ENCODE measurements at regions not wholly inside any gene's neighbourhood (a gene's known extent, or its start where the extent isn't known, plus 50 kb on each side); places are given as distances from the start of the nearest gene placed in this dataset.

GRCh38 chr2:221981912-221982470 lies 316.8 kb downstream of the PAX3 start:
- Histone ChIP-seq H3K79me2 (ENCODE audit: control insufficient read depth, insufficient read depth, low read length) (no peaks in the 10 kb centered on the region), H2AFZ (ENCODE audit: low read depth, low read length) (no peak overlapping the region), H3K4me1 (replicated peaks in 1 of 2; ENCODE audit: control insufficient read depth in 2 of 2, insufficient read depth in 2 of 2, low read length in 2 of 2) (no peaks in the 10 kb centered on the region), H4K20me1 (replicated peaks; ENCODE audit: control insufficient read depth, insufficient read depth, low read length) (no peaks in the 10 kb centered on the region), H3K4me2 (ENCODE audit: insufficient read depth, low read length) (no peak overlapping the region), H3K9ac (ENCODE audit: insufficient read depth in 1 of 2, low read depth in 2 of 2, low read length in 2 of 2) (no peak overlapping the region), H3K27me3 (ENCODE audit: control insufficient read depth in 2 of 2, insufficient read depth in 2 of 2, low read length in 2 of 2) (no peaks in the 10 kb centered on the region), H3K9me3 (replicated peaks; ENCODE audit: control insufficient read depth, insufficient read depth, low read depth, low read length) (no peaks in the 10 kb centered on the region), H3K9me1 (ENCODE audit: control insufficient read depth, insufficient read depth, low read length) (no peaks in the 10 kb centered on the region), H3K4me3 (no peak overlapping the region), H3K36me3 (ENCODE audit: control insufficient read depth, insufficient read depth, low read length) (no peaks in the 10 kb centered on the region), H3K27ac (ENCODE audit: extremely low read depth, low read depth, low read length) (no peak overlapping the region)
- WGBS (ENCODE audit: insufficient coverage, low coverage, missing lambda C conversion rate) = 5% methylated on average over 4 of the region's 4 CpGs
- TF ChIP-seq ZNF780A (CRISPR knock-in tag; IDR thresholded peaks at IDR 0.05) (no peak), MAFK (IDR thresholded peaks at IDR 0.05; ENCODE audit: low read length) (no peak), NFIC (IDR thresholded peaks at IDR 0.05) (no peak), ZNF347 (CRISPR knock-in tag; IDR thresholded peaks at IDR 0.05; ENCODE audit: low read depth) (no peak), ATF3 (IDR thresholded peaks at IDR 0.05) (no peak), ATF3 (CRISPR knock-in tag; conservative IDR thresholded peaks at IDR 0.05) (no peak), ZFP30 (CRISPR knock-in tag; IDR thresholded peaks at IDR 0.05; ENCODE audit: borderline replicate concordance) (no peak), FOXJ2 (tag; IDR thresholded peaks at IDR 0.05) (no peak), WHSC1 (IDR thresholded peaks at IDR 0.05; ENCODE audit: low read length) (no peak)
- FAIRE-seq (no peak), ATAC-seq (no peak), DNase-seq (ENCODE audit: extremely low read depth in 1 of 4, low spot score in 3 of 4) (no peak)
- no TSS peak for BruUV-seq (replicated peaks)
- in situ Hi-C loops (cut with MboI) (no loop called here), intact Hi-C loops (cut with micrococcal nuclease) (no loop called here)
- ChIA-PET CTCF (ENCODE audit: low intra/inter-chr PET ratio) (no interaction called here), POLR2A (no interaction called here)

Data from K562 (cell line).